T-helper 1 cell treated with Interleukin-12 subunit alpha and Interleukin-12 subunit beta and Interleukin-4 antibody, amounts not matched to agents 30 ng/mL and 1 ng/mL, for 36 hours (primary cell): ENCODE measurements at regions not wholly inside any gene's neighbourhood (a gene's known extent, or its start where the extent isn't known, plus 50 kb on each side); places are given as distances from the start of the nearest gene placed in this dataset.

Experiments
- intact Hi-C: fragments of 100-400 bp; cut with micrococcal nuclease; formaldehyde crosslinking; loops from one replicate; pipeline ENCODE4 v1.15.1; 2024

GRCh38 chr11:29959488-29959887 lies 57.3 kb downstream of the KCNA4 start:
- intact Hi-C loops, result no loop called here

GRCh38 chr11:29957431-29957830 lies 59.4 kb downstream of the KCNA4 start:
- intact Hi-C loops, result no loop called here

GRCh38 chr11:29956076-29956556 lies 60.7 kb downstream of the KCNA4 start:
- intact Hi-C loops, result no loop called here

- intact Hi-C loops, result no loop called here
These were observed 73.5 kb downstream of the KCNA4 start for GRCh38 chr11:29943347-29943746.

- intact Hi-C loops, result no loop called here
These were observed 79.3 kb downstream of the KCNA4 start for GRCh38 chr11:29937526-29937925.

GRCh38 chr11:29934115-29934638 lies 82.7 kb downstream of the KCNA4 start:
- intact Hi-C loops, result no loop called here

- intact Hi-C loops, result loop anchor here (10.0 kb wide), 1 partner anchor 79 kb away; no protein-coding TSS in a partner anchor
These were observed 100.8 kb downstream of the KCNA4 start for GRCh38 chr11:29916040-29916439.

GRCh38 chr11:29914203-29914930 lies 102.5 kb downstream of the KCNA4 start:
- intact Hi-C loops, result loop anchor here (10.0 kb wide), 1 partner anchor 80 kb away; no protein-coding TSS in a partner anchor

- intact Hi-C loops, result loop anchor here (10.0 kb wide), 1 partner anchor 81 kb away; no protein-coding TSS in a partner anchor
These were observed 103.5 kb downstream of the KCNA4 start for GRCh38 chr11:29913352-29913751.

GRCh38 chr11:29900382-29900781 lies 116.4 kb downstream of the KCNA4 start:
- intact Hi-C loops, result no loop called here

GRCh38 chr11:29879560-29879959 lies 137.3 kb downstream of the KCNA4 start:
- intact Hi-C loops, result no loop called here

GRCh38 chr11:29876192-29876591 lies 140.6 kb downstream of the KCNA4 start:
- intact Hi-C loops, result no loop called here

GRCh38 chr11:29847219-29847618 lies 169.6 kb downstream of the KCNA4 start:
- intact Hi-C loops, result no loop called here

- intact Hi-C loops, result no loop called here
These were observed 172.0 kb downstream of the KCNA4 start for GRCh38 chr11:29844701-29845379.

- intact Hi-C loops, result no loop called here
These were observed 172.8 kb downstream of the KCNA4 start for GRCh38 chr11:29844031-29844430.

GRCh38 chr11:29842061-29842460 lies 174.8 kb downstream of the KCNA4 start:
- intact Hi-C loops, result no loop called here

- intact Hi-C loops, result no loop called here
These were observed 190.0 kb downstream of the KCNA4 start for GRCh38 chr11:29826878-29827277.

- intact Hi-C loops, result no loop called here
These were observed 200.5 kb downstream of the KCNA4 start for GRCh38 chr11:29816359-29816758.

GRCh38 chr11:29809121-29809520 lies 207.7 kb downstream of the KCNA4 start:
- intact Hi-C loops, result no loop called here

- intact Hi-C loops, result no loop called here
These were observed 214.3 kb downstream of the KCNA4 start for GRCh38 chr11:29802522-29802921.

GRCh38 chr11:29801561-29801960 lies 215.3 kb downstream of the KCNA4 start:
- intact Hi-C loops, result no loop called here

- intact Hi-C loops, result no loop called here
These were observed 230.7 kb downstream of the KCNA4 start for GRCh38 chr11:29786092-29786491.
